ENCODE measurements at regions not wholly inside any gene's neighbourhood (a gene's known extent, or its start where the extent isn't known, plus 50 kb on each side); places are given as distances from the start of the nearest gene placed in this dataset.

DNA sequence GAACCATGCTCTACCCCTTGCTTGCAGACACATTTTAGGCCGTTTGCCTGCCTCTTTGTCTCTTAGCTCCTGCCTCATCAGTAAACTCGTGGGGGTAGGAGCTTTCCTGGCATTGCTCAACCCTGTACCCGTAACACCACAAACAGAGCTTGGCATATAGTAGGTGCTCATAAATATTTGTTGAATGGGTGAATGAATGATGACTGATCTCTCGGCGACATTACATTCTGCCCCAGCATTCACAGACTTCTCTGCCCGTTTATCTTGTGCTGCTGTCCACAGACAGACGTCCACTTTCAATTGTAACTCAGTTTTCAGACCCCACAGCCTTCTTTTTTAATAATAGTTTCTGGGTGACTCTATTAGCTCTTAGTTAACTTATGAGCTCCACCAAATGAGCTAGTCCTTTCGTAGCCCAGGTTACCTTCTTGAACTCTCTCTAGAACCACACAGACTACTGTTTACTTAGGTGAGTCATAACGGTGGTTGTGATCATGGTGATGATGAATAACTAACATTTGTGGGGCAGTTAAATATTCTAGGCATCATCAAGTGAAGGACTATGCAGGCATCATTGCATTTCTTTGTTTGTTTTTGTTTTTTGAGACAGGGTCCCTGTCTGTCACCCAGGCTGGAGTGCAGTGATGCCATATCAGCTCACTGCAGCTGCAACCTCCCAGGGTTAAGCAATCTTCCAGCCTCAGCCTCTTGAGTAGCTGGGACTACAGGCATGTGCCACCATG lies 188.4 kb downstream of the ADAMTS15 start:
- Histone ChIP-seq H3K4me3 (ENCODE audit: low read depth, low read length) (no peak overlapping the region), H3K4me1 (ENCODE audit: control insufficient read depth, insufficient read depth, low read length) (no peaks in the 10 kb centered on the region), H3K27ac (ENCODE audit: extremely low read depth, low read depth, low read length) (no peak overlapping the region), H3K36me3 (ENCODE audit: control insufficient read depth in 2 of 2, insufficient read depth in 1 of 2, low read length in 2 of 2) (no peaks in the 10 kb centered on the region), H3K9me3 (ENCODE audit: control insufficient read depth, insufficient read depth, low read depth, low read length) (no peaks in the 10 kb centered on the region)
- POLR2A ChIA-PET: interaction anchor here (1.0 kb wide), 1 partner anchor 12 kb away, joined by 3 read pairs; no protein-coding TSS in a partner anchor
- CTCF ChIA-PET: interaction anchor here (0.6 to 2.5 kb wide), 8 partner anchors 9 to 257 kb away, joined by 3 to 13 read pairs (median 4); no protein-coding TSS in a partner anchor
- TF ChIP-seq, protein P1, sequence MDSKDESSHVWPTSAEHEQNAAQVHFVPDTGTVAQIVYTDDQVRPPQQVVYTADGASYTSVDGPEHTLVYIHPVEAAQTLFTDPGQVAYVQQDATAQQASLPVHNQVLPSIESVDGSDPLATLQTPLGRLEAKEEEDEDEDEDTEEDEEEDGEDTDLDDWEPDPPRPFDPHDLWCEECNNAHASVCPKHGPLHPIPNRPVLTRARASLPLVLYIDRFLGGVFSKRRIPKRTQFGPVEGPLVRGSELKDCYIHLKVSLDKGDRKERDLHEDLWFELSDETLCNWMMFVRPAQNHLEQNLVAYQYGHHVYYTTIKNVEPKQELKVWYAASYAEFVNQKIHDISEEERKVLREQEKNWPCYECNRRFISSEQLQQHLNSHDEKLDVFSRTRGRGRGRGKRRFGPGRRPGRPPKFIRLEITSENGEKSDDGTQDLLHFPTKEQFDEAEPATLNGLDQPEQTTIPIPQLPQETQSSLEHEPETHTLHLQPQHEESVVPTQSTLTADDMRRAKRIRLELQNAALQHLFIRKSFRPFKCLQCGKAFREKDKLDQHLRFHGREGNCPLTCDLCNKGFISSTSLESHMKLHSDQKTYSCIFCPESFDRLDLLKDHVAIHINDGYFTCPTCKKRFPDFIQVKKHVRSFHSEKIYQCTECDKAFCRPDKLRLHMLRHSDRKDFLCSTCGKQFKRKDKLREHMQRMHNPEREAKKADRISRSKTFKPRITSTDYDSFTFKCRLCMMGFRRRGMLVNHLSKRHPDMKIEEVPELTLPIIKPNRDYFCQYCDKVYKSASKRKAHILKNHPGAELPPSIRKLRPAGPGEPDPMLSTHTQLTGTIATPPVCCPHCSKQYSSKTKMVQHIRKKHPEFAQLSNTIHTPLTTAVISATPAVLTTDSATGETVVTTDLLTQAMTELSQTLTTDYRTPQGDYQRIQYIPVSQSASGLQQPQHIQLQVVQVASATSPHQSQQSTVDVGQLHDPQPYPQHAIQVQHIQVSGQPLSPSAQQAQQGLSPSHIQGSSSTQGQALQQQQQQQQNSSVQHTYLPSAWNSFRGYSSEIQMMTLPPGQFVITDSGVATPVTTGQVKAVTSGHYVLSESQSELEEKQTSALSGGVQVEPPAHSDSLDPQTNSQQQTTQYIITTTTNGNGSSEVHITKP (tag by site-specific recombination; IDR thresholded peaks at IDR 0.05): peak; percentile 60; the same call in 1 of the 2 replicates
- TF ChIP-seq ZNF391 (tag by site-specific recombination; IDR thresholded peaks at IDR 0.05; ENCODE audit: borderline replicate concordance, low read depth): no peak
- TF ChIP-seq ZNF664 (tag by site-specific recombination; IDR thresholded peaks at IDR 0.05): peak; percentile 72; the same call in 1 of the 2 replicates
- 0 out of 2 replicates have a peak, but pooled peaks have one; percentile 32 for TF ChIP-seq HOXD13 (CRISPR knock-in tag; IDR thresholded peaks at IDR 0.05; ENCODE audit: borderline replicate concordance)
- 0 out of 2 replicates have a peak, but pooled peaks have one; percentile 75 for TF ChIP-seq ZNF24 (tag by site-specific recombination; IDR thresholded peaks at IDR 0.05)
- TF ChIP-seq, protein P2, sequence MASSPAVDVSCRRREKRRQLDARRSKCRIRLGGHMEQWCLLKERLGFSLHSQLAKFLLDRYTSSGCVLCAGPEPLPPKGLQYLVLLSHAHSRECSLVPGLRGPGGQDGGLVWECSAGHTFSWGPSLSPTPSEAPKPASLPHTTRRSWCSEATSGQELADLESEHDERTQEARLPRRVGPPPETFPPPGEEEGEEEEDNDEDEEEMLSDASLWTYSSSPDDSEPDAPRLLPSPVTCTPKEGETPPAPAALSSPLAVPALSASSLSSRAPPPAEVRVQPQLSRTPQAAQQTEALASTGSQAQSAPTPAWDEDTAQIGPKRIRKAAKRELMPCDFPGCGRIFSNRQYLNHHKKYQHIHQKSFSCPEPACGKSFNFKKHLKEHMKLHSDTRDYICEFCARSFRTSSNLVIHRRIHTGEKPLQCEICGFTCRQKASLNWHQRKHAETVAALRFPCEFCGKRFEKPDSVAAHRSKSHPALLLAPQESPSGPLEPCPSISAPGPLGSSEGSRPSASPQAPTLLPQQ (tag by site-specific recombination; IDR thresholded peaks at IDR 0.05): peak; percentile 59; the same call in 1 of the 2 replicates
- no peak for TF ChIP-seq TRIM28 (IDR thresholded peaks at IDR 0.05; ENCODE audit: borderline replicate concordance, low read length)
- peak; percentile 37; the same call in 1 of the 2 replicates for TF ChIP-seq PRDM1 (tag by site-specific recombination; IDR thresholded peaks at IDR 0.05)
- TF ChIP-seq ZFP3 (tag by site-specific recombination; IDR thresholded peaks at IDR 0.05; ENCODE audit: low read depth): no peak
- TF ChIP-seq, protein P3, sequence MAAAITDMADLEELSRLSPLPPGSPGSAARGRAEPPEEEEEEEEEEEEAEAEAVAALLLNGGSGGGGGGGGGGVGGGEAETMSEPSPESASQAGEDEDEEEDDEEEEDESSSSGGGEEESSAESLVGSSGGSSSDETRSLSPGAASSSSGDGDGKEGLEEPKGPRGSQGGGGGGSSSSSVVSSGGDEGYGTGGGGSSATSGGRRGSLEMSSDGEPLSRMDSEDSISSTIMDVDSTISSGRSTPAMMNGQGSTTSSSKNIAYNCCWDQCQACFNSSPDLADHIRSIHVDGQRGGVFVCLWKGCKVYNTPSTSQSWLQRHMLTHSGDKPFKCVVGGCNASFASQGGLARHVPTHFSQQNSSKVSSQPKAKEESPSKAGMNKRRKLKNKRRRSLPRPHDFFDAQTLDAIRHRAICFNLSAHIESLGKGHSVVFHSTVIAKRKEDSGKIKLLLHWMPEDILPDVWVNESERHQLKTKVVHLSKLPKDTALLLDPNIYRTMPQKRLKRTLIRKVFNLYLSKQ (tag by site-specific recombination; IDR thresholded peaks at IDR 0.05; ENCODE audit: borderline replicate concordance): no peak
- TF ChIP-seq GLIS1 (tag by site-specific recombination; IDR thresholded peaks at IDR 0.05): peak; percentile 81
- TF ChIP-seq, protein P4, sequence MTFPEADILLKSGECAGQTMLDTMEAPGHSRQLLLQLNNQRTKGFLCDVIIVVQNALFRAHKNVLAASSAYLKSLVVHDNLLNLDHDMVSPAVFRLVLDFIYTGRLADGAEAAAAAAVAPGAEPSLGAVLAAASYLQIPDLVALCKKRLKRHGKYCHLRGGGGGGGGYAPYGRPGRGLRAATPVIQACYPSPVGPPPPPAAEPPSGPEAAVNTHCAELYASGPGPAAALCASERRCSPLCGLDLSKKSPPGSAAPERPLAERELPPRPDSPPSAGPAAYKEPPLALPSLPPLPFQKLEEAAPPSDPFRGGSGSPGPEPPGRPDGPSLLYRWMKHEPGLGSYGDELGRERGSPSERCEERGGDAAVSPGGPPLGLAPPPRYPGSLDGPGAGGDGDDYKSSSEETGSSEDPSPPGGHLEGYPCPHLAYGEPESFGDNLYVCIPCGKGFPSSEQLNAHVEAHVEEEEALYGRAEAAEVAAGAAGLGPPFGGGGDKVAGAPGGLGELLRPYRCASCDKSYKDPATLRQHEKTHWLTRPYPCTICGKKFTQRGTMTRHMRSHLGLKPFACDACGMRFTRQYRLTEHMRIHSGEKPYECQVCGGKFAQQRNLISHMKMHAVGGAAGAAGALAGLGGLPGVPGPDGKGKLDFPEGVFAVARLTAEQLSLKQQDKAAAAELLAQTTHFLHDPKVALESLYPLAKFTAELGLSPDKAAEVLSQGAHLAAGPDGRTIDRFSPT (tag by site-specific recombination; IDR thresholded peaks at IDR 0.05): peak; percentile 58; the same call in 1 of the 2 replicates
- peak; percentile 90 for TF ChIP-seq OSR2 (tag by site-specific recombination; IDR thresholded peaks at IDR 0.05)
- peak; percentile 39; the same call in 1 of the 2 replicates for TF ChIP-seq ZNF335 (tag by site-specific recombination; conservative IDR thresholded peaks at IDR 0.05)
- TF ChIP-seq ZBTB17 (tag by site-specific recombination; IDR thresholded peaks at IDR 0.05): peak; percentile 74
- no peak for TF ChIP-seq ZNF660 (tag by site-specific recombination; IDR thresholded peaks at IDR 0.05)
- TF ChIP-seq ZNF521 (tag by site-specific recombination; IDR thresholded peaks at IDR 0.05): no peak
- TF ChIP-seq ZNF777 (tag by site-specific recombination; IDR thresholded peaks at IDR 0.05; ENCODE audit: borderline replicate concordance): no peak
- TF ChIP-seq, protein P5, sequence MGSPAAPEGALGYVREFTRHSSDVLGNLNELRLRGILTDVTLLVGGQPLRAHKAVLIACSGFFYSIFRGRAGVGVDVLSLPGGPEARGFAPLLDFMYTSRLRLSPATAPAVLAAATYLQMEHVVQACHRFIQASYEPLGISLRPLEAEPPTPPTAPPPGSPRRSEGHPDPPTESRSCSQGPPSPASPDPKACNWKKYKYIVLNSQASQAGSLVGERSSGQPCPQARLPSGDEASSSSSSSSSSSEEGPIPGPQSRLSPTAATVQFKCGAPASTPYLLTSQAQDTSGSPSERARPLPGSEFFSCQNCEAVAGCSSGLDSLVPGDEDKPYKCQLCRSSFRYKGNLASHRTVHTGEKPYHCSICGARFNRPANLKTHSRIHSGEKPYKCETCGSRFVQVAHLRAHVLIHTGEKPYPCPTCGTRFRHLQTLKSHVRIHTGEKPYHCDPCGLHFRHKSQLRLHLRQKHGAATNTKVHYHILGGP (tag by site-specific recombination; IDR thresholded peaks at IDR 0.05): peak; percentile 20; the same call in 1 of the 2 replicates
- no peak for TF ChIP-seq ZNF596 (tag by site-specific recombination; IDR thresholded peaks at IDR 0.05)
- no peak for TF ChIP-seq YY1 (tag by site-specific recombination; IDR thresholded peaks at IDR 0.05)
- peak; percentile 21; the same call in 1 of the 2 replicates for TF ChIP-seq ZNF146 (tag by site-specific recombination; IDR thresholded peaks at IDR 0.05)
- TF ChIP-seq ZNF510 (tag by site-specific recombination; IDR thresholded peaks at IDR 0.05; ENCODE audit: insufficient replicate concordance): no peak
